HEK293T (cell line): ENCODE measurements at regions not wholly inside any gene's neighbourhood (a gene's known extent, or its start where the extent isn't known, plus 50 kb on each side); places are given as distances from the start of the nearest gene placed in this dataset.

Experiments
- ELF4 ChIP-seq: fragments of 450-650 bp; IDR thresholded peaks from 2 replicates; pipeline ENCODE4 v1.6.1; 2017; ENCODE audit warnings: antibody characterized with exemption
- FOXA1 ChIP-seq: fragments of 450-650 bp; IDR thresholded peaks from 2 replicates; pipeline ENCODE4 v1.6.1; 2016; ENCODE audit warnings: mild to moderate bottlenecking
- SP1 ChIP-seq: fragments of 450-650 bp; IDR thresholded peaks from 2 replicates; pipeline ENCODE4 v1.6.1; 2017
- TARDBP ChIP-seq: fragments of 450-650 bp; IDR thresholded peaks from 2 replicates; pipeline ENCODE4 v1.6.1; 2016

DNA sequence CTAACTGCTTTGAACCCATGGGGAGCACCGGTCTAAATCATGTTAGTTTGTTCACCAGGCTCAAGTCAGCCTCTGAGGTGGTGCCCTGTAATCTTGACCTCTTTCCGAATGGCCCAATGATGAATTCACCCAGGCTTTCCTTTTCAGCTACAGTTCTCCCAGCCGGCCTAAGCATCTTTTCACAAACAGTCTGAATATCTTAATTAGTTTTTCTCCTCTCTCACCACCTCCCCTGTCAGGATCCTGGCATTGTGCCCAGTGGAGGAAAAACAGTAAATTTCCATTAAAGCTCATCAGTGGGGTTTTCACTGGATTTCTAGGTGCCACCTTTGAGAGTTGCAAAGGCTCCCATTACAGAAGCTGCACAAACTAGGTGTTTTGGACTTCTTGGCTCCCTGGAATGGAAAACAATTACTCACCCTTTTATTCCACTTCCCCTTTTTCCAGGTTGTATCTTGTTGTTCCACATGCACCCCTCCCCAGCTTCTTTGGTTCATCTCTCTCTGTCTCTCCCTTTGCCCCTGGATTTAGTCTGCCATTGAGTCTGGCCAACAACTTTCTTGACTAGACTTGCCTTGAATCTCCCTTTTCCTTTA is 69.4 kb upstream of the ADAMTSL1 start:
- TF ChIP-seq SP1: no peak
- no peak for TF ChIP-seq TARDBP
- TF ChIP-seq FOXA1: no peak
- no peak for TF ChIP-seq ELF4
